VCaP (cell line): ENCODE measurements at regions not wholly inside any gene's neighbourhood (a gene's known extent, or its start where the extent isn't known, plus 50 kb on each side); places are given as distances from the start of the nearest gene placed in this dataset.
"Not testable (repeated sequence)": the region's sequence is repeated elsewhere in the genome, so short reads cannot be mapped to it uniquely, and the experiment has no call there.

Source experiments
- H3K27ac ChIP-seq: fragments of 450-650 bp; 2 replicates; pipeline ENCODE4 v1.5.1; 2017
- TF ChIP-seq, protein P1 (sequence below): fragments of 450-650 bp; conservative IDR thresholded peaks from 2 replicates; pipeline ENCODE4 v1.5.1; 2017; ENCODE audit warnings: mild to moderate bottlenecking, moderate library complexity

GRCh38 chr6:6436946-6437345, 116.5 kb upstream of the F13A1 start:
- TF ChIP-seq, protein P1, sequence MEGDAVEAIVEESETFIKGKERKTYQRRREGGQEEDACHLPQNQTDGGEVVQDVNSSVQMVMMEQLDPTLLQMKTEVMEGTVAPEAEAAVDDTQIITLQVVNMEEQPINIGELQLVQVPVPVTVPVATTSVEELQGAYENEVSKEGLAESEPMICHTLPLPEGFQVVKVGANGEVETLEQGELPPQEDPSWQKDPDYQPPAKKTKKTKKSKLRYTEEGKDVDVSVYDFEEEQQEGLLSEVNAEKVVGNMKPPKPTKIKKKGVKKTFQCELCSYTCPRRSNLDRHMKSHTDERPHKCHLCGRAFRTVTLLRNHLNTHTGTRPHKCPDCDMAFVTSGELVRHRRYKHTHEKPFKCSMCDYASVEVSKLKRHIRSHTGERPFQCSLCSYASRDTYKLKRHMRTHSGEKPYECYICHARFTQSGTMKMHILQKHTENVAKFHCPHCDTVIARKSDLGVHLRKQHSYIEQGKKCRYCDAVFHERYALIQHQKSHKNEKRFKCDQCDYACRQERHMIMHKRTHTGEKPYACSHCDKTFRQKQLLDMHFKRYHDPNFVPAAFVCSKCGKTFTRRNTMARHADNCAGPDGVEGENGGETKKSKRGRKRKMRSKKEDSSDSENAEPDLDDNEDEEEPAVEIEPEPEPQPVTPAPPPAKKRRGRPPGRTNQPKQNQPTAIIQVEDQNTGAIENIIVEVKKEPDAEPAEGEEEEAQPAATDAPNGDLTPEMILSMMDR = no peak
- H3K27ac ChIP-seq = no peak overlapping the region

DNA sequence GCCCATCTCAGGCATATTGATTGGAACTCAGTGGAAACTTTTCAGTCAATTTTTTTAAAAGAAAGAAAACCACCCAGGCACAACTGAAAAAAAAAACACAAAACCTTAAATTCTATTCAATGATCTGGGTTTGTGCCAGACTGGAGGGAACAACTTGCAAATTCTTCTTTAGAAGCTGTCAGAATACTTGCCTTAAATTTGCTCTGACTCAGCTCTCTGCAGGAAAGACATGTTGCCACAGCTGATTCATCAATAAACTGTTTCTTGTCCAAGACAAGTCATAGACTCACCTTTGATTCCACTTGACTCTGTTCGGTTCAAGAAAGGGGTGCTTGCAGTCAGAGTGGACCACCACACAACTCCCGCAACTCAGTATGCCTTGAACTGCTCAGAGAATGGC, 117.8 kb upstream of the F13A1 start:
- TF ChIP-seq, protein P1 = no peak
- H3K27ac ChIP-seq = no peak overlapping the region

GRCh38 chr6:6439778-6440177, 119.3 kb upstream of the F13A1 start:
- TF ChIP-seq, protein P1 = no peak
- no peak overlapping the region for H3K27ac ChIP-seq

DNA sequence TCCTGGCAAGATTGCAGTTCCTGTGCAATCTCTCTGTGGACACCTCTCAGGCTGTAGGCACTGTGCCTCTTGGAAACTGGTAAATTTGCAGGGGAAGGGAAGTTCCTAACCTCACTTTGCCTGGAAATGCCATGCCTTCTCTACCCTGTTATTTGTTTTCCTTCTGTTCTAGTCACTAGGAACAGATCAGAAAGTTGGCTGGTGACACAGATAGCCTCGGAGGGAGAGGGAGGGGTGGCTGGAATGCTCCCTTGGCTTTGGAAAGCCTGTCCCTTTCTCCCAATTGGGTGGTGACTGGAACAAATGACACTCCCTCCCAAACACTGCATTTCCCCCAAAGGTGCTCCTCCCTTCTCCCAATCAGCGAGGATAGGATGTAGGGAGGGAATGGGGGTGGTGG, 131.5 kb upstream of the F13A1 start:
- H3K27ac ChIP-seq = no peak overlapping the region
- TF ChIP-seq, protein P1 = no peak

DNA sequence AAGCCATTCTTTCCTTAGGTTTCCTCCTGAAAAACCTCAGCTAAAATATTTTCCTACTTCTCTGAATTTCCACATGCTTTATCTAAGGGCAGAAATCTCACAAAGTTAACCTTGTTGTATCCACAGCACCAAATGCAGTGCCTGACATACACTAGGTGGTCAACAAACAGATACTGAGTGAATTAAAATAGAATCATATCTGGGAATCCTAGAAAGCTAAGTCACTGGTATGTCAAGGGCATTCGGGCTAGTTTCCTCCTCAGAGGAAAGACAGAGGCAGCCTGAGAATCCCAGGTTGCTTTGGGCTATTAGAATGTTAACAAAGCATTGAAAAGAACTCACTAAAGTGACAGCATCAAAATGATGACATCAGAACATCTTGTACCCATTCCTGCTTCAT, 132.7 kb upstream of the F13A1 start:
- H3K27ac ChIP-seq = no peak overlapping the region
- TF ChIP-seq, protein P1 = no peak

DNA sequence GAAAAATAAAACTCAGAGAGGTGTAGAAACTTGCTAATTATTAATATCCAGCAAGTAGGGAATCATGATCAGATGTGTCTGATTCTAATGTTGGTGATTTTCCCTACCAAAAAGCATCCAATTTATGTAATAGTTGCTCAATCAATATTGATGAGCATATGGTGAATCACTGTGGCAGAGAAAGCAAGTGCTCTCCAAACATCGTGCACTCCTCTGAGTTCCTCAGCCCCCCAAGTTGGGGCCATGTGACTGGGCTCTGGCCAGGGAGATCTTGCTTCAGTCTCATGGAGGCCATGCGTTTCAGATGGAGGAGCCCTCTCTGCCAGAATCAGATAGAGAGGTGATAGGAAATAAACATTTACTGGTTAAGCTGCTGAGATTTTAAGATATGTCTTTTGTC, 133.2 kb upstream of the LY86 start:
- H3K27ac ChIP-seq = no peak overlapping the region
- TF ChIP-seq, protein P1 = no peak

DNA sequence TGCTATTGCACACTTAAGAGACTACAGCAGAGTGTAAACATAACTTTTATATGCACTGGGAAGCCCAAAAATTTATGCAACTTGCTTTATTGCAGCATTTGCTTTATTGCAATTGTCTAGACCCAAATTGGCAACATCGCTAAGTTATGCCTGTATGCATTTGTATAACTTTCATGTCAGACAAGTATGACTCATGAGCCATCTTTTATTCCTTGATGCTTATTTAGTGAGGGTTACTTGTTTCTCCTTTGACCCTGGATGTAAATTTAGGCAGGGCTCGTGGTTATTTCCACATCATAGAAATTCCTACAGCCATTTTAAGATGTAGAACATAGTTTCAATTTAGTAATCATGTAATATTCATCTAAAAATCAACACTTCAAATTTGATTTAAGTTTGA, 130.3 kb upstream of the LY86 start:
- TF ChIP-seq, protein P1 = no peak
- no peak overlapping the region for H3K27ac ChIP-seq

GRCh38 chr6:6459963-6460362, 128.6 kb upstream of the LY86 start:
- H3K27ac ChIP-seq = not testable (repeated sequence)
